Embryonic facial prominence (tissue), 1 donor: ENCODE measurements at regions not wholly inside any gene's neighbourhood (a gene's known extent, or its start where the extent isn't known, plus 50 kb on each side); places are given as distances from the start of the nearest gene placed in this dataset.

ENCODE experiments used
- DNase-seq: peaks from one replicate; pipeline ENCODE4 v3.0.0-alpha.2; 2016; ENCODE audit errors: extremely low spot score

GRCh38 chr1:187236199-187236598, 407.4 kb downstream of the PLA2G4A start:
- no peak for DNase-seq

DNA sequence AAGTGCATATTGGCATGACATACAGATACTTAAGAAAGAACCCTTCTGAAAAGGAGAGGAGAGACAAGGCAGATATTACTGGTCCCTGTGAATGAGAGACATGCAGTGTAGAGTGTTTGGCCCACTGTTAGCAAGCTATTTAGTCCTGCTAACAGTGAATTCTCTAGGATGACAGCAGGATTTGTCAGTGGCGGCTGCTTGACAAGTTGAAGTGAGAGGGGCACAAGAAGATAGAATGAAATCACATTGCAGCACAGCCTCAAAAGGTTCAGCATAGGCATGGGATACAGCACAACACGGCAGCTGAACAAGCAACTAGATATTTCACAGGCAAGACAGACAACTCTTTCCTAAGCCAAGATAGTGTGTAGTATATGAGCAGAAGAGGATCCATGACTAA, 407.9 kb downstream of the PLA2G4A start:
- no peak for DNase-seq

GRCh38 chr1:187237542-187237941, 408.8 kb downstream of the PLA2G4A start:
- no peak for DNase-seq

- no peak for DNase-seq
Measured at GRCh38 chr1:187241971-187242370, 413.2 kb downstream of the PLA2G4A start.

- no peak for DNase-seq
Measured at GRCh38 chr1:187244623-187245022, 415.9 kb downstream of the PLA2G4A start.

- DNase-seq, result no peak
Measured at GRCh38 chr1:187245201-187245600, 416.5 kb downstream of the PLA2G4A start.

DNA sequence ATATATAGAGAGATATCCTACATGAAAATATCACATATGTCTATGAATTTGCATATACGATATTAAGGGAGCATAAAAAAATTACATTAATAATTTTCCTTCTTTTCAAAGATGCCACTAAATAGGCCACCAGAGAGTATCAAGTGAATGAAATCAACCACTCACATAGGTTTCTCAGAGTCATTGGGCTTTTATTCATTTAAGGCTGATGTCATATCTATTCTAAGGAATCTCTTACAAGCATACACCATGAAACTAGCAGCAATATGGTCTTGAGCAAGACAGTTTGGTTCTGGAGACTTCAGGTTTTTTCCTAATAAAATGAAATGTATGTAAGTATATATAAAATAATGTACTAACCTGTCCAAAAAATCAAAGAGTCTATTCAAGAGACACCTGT, 420.4 kb downstream of the PLA2G4A start:
- DNase-seq, result no peak

- DNase-seq, result no peak
Measured at GRCh38 chr1:187252923-187253322, 424.2 kb downstream of the PLA2G4A start.

- no peak for DNase-seq
Measured at GRCh38 chr1:187257476-187257875, 428.7 kb downstream of the PLA2G4A start.

GRCh38 chr1:187261637-187262036, 432.9 kb downstream of the PLA2G4A start:
- no peak for DNase-seq

- DNase-seq, result no peak
Measured at GRCh38 chr1:187262731-187263130, 434.0 kb downstream of the PLA2G4A start.

DNA sequence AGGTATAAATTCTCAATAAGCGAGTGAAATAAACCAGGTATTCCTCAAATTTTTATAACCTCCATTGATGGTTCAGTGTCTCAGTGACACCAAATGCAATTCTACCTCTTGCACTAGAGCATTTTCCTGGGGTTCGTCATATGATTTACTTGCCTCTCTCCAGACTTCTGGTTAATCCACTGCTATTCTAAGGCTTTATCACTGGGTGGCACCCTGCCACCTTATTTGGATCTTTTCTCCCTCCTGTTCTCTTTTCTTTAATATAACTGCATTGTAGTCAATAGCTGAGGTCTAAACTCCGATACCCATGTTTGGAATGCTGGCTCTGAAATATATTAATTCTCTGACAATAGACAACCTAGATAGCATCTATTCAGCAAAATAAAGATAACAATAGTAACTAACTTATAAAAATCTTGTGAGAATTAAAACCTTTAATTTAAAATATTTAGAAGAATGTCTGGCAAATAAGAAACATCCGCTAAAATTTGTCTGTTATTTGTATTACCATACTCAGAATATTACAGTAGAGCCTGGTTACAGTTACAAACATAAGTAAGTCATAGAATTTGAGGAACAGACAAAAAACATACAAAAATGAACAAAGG, 436.4 kb downstream of the PLA2G4A start:
- peak; percentile 65 for DNase-seq

GRCh38 chr1:187266051-187266450, 437.3 kb downstream of the PLA2G4A start:
- no peak for DNase-seq

GRCh38 chr1:187267827-187268226, 439.1 kb downstream of the PLA2G4A start:
- no peak for DNase-seq

DNA sequence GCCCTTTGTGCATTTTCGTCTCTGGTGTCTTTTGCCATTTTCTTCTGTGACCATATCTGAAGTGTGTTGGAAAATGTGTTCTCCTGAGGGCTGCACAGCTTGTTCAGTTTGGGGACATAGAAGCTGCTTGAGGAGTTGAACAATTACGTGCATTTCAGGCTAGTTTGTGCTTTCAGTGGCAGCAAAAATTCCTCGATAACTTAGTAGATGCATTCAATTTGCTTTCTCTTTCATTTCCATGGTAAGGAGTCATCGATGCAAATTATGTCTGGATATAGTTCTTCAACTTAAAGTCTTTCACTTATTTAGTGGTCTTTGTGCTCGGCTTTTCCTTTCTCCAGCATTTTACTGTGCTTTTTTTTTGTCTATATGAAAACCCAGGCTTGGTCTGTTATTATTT, 441.5 kb downstream of the PLA2G4A start:
- DNase-seq, result no peak

GRCh38 chr1:187275346-187275745, 446.6 kb downstream of the PLA2G4A start:
- no peak for DNase-seq

- DNase-seq, result no peak
Measured at GRCh38 chr1:187275985-187276575, 447.3 kb downstream of the PLA2G4A start.

GRCh38 chr1:187276677-187277076, 447.9 kb downstream of the PLA2G4A start:
- DNase-seq, result no peak

DNA sequence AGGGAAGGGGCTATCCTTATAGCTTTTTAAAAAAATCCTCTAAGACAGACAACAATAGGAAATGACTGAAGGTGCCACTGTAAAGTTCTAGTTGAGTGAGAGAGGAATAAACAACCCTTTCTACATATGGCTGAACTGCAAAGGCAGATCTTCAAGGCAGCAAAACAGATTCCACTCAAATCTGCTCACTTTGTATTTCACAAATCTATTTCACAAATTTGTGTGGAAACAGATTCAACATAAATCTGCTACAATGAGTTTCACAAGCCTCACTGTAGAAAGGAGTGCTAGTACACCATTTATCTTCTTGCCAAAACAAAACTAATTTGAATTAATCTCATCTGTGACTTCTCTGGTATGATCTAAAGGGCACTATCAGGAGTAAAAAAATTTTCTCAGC, 451.3 kb downstream of the PLA2G4A start:
- DNase-seq, result no peak

DNA sequence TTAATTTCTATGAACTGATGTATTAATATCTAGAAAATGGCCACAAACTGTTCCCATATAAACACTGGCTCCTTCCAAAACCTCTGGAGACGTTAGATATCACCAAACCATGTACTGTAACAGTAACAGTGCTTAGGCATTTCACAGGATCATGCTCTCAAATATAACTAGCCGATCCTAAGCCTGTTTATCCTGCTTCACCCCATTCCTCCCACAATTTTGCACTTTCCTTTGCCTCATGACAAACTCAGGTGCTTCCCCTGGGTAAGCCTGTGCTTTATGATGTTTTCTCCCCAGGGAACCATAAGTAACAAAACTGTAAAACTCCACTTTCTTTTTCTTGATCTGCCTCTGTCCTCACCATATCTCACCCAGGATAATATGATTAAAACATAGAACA, 452.3 kb downstream of the PLA2G4A start:
- DNase-seq, result no peak

- no peak for DNase-seq
Measured at GRCh38 chr1:187283984-187284383, 455.2 kb downstream of the PLA2G4A start.

DNA sequence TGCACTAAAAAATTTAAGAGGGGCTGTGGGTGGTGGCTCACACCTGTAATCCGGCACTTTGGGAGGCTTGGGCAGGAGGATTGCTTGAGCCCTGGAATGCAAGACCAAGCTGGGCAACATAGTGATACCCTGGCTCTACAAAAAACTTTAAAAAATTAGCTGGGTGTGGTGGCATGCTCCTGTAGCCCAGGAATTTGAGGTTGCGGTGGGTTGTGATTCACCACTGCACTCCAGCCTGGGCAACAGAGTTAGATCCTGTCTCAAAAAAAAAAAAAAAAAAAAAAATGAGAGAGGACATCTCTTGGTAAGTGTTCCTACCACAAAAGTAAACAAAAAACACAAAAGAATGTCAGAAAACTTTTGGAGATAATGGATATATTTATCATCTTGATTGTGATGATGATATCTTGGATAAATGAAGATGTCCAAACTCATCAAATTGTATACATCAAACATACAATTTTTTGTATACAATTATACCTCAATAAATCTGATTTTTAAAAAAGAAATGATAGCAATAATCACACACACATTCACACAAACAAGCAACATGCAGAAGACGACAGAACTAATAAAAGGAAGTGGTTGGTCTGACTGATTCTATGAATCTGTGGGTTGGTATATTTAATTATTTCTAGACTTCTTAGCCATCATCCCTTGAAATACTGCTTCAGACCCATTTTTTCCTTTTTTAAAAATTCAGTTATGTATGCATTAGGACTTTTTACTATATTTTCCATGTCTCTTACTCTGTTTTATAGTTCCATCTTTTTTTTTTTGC, 465.9 kb downstream of the PLA2G4A start:
- DNase-seq, result no peak

- DNase-seq, result no peak
Measured at GRCh38 chr1:187300081-187300480, 471.3 kb downstream of the PLA2G4A start.
